DMS53 (cell line): ENCODE measurements at regions not wholly inside any gene's neighbourhood (a gene's known extent, or its start where the extent isn't known, plus 50 kb on each side); places are given as distances from the start of the nearest gene placed in this dataset.

ENCODE experiments used
- DNase-seq: peaks from one replicate; lab custom pipeline; 2025; lab: John Stamatoyannopoulos, UW

DNA sequence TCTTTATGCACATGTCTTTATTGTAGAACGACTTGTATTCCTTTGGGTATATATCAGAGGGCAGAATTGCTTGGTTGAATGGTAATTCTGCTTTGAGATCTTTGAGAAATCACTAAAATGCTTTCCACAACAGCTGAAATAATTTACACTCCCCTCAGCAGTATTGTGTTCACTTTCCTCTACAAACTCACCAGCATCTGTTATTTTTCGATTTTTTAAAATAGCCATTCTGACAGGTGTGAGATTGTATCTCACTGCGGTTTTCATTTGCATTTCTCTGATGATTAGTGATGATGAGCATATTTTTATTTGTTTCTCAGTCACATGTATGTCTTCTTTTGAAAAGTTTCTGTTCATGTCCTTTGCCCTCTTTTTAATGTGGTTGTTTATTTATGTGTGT, 459.8 kb downstream of the PABPC4L start:
- no peak for DNase-seq

GRCh38 chr4:133720001-133720400, 481.6 kb downstream of the PABPC4L start:
- DNase-seq, result no peak

GRCh38 chr4:133719098-133719497, 482.5 kb downstream of the PABPC4L start:
- no peak for DNase-seq

GRCh38 chr4:133714211-133714610, 487.4 kb downstream of the PABPC4L start:
- no peak for DNase-seq

- DNase-seq, result no peak
Measured at GRCh38 chr4:133713340-133713739, 488.2 kb downstream of the PABPC4L start.

GRCh38 chr4:133711817-133712216, 489.8 kb downstream of the PABPC4L start:
- DNase-seq, result no peak

GRCh38 chr4:133694416-133694815, 507.2 kb downstream of the PABPC4L start:
- DNase-seq, result no peak

DNA sequence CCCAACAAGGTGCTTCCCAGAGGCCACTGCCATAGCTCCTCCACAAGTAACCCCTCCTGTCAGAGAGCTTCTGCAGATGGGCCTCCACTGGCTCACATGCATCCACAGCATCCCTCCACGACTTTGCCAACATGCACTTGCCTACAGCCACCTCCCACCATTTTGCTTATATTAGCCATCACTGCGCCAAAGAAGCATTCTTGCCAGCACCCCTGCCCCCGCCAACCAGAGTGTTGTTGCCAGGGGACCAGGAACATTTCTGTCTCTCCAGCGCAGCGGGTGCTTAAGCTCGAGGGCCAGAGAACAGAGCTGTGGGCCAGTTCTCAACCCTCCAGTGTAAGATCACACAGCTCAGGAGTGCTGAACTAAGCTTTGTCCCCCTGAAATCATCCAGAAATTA, 517.6 kb downstream of the PABPC4L start:
- no peak for DNase-seq

GRCh38 chr4:133668061-133668851, 519.2 kb downstream of the PCDH10 start:
- DNase-seq, result peak; percentile 79

DNA sequence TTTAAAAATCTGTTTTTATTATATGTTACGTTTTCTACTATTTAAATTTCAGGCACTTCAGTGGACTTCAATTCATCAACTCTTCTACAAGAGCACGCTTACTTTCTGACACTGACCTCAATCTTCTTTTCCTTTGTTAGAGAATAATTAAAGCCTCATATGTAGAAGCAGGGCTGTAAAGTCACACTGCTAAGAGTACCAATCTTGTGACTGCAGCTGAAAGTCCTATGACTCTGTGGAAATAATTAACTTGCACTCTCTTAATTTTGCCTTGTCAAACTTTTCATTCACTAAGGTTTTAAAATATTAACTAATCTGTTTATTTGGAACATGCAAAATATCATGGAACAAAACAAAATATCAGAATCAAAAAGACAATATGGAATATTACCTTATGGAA, 498.1 kb downstream of the PCDH10 start:
- DNase-seq, result no peak

- no peak for DNase-seq
Measured at GRCh38 chr4:133641191-133641590, 492.1 kb downstream of the PCDH10 start.

DNA sequence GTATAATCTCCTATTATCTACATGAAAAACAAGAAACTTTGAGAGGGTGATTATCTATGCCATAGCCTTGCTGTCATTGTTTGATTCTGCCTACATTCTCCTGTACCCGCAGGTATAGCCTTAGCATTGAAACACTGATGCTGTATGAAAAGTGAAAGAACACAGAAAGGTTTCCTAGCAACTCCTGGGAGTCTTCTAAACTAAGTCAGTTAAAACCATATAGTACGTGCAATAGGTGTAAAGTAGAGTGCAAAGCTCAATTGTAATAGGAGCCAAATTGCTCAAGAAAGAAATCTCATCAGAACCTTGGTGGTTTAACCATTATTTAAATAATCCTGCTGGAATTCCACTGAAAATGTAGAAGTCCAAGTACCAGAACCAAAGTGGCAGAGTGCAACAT, 489.7 kb downstream of the PCDH10 start:
- DNase-seq, result no peak

- DNase-seq, result no peak
Measured at GRCh38 chr4:133637161-133637560, 488.1 kb downstream of the PCDH10 start.

DNA sequence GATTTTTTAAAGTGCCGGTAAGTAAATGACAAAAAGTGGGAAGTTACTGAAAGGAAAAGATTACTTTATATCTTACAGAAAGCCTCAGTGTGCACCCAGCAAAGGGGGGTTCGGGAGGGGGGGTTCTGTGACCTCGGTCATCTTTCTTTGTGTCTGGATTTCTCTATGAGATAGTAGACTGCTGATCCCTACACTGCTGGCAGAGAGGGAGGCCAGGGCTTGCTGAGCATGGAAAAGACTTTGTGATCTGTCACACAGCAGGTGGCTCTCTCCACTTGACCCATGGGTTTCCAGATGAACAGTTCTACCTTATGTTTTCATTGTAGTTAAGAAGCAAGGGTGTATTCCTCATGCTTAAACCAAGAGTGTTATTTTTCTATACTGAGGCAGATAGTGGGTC, 475.6 kb downstream of the PCDH10 start:
- peak; percentile 78 for DNase-seq

DNA sequence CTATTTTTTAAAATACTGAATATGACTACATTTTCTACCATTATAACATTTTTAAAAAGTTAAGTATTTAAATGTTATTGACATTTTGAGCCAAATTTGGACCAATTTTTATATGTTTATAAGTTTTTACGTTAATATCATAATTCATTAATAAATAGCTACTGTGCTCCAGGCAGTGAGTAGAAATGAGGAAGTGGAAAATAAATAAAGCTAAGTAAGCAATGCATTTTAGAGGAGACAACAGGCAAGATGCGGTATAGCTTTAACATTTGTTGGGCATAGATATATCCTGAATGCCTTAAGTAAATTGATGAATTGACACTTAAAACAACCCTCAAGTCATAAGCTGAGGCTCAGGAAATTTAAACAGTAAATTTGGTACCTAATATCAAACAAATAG, 474.8 kb downstream of the PCDH10 start:
- peak; percentile 29 for DNase-seq

DNA sequence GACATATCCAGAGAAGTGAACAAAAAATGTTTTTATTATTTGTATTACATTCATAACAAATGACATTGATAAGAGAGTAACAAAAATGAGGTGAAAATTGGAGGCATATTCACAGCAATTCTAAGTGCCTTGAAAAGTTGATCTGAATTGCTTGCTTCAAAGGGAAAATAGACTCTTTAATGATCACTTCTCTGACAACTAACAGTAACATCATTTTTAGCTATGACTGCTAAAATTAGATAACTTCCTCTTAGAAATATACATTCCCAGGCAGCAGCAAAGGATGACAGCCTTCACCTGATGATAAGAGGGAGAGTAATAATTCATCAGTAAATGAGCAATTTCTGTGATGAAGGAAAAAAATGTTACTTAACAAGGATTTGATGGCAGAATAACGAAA, 472.5 kb downstream of the PCDH10 start:
- DNase-seq, result no peak

GRCh38 chr4:133620555-133620954, 471.5 kb downstream of the PCDH10 start:
- no peak for DNase-seq

GRCh38 chr4:133618963-133619362, 469.9 kb downstream of the PCDH10 start:
- DNase-seq, result peak; percentile 3

DNA sequence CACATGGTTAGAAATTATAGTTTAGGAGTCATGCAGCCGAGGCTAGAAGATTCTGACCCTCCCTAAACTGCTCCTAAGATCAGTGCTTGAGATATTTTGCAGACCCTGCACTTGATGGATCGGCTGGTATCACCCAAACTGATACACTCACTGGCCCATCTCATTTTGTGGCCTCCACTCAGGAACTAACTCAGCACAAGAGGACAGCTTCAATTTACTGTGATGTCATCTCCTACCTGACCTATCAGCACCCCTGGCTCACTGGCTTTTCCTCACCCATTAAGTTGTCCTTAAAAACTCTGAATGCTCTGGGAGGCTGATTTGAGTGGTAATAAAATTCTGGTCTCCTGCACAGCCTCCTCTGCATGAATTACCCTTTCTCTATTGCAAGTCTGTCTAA, 450.9 kb downstream of the PCDH10 start:
- no peak for DNase-seq

DNA sequence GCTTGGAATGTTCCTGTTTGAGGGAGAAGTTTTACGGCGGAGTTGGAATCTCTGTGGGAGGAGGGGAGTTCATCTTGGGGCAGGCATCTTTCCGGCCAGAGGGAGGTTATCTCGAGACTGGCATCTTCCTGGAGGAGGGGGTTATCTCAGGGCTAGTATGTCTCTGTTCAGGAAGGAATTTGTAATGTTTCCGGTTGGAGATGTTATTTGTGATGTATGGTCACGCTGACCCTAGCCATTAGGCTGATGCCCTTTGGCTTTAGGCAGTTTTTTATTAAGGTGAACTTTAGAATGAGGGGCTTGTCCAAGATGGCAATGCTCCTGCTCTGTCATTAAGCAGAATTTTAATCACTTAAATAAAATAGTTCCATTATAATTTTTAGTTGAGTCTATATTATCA, 449.7 kb downstream of the PCDH10 start:
- DNase-seq, result no peak

DNA sequence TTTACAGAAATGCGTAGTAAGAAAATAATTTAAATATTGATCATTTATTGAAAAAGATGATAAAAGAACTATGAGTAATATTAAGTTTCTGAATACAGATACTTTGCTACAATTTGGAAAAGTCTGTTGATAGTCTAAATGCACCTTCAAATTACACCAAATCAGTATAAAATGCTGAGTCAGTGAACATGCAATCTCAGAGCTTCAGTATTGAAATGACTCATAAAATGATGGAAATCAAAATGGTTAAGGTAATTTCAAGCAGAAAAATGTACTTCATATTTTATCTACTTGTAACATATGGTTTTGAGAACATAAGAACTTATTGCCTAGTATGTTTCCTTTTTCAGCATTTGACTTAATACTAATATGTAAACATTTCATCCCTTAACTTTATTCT, 448.2 kb downstream of the PCDH10 start:
- DNase-seq, result no peak

- no peak for DNase-seq
Measured at GRCh38 chr4:133596459-133596858, 447.4 kb downstream of the PCDH10 start.

- DNase-seq, result no peak
Measured at GRCh38 chr4:133594390-133595207, 445.5 kb downstream of the PCDH10 start.
